DMS 273 (cell line): ENCODE measurements at regions not wholly inside any gene's neighbourhood (a gene's known extent, or its start where the extent isn't known, plus 50 kb on each side); places are given as distances from the start of the nearest gene placed in this dataset.
"Not testable (repeated sequence)": the region's sequence is repeated elsewhere in the genome, so short reads cannot be mapped to it uniquely, and the experiment has no call there.

Source experiments
- DNase-seq: peaks from one replicate; lab custom pipeline; 2025; ENCODE audit not compliant: unreplicated experiment; lab: John Stamatoyannopoulos, UW

- DNase-seq, result no peak
These were observed 472.1 kb upstream of the DDX18 start for GRCh38 chr2:117342415-117342814.

GRCh38 chr2:117349687-117350086 lies 464.8 kb upstream of the DDX18 start:
- no peak for DNase-seq

- DNase-seq, result no peak
These were observed 463.1 kb upstream of the DDX18 start for GRCh38 chr2:117351396-117351795.

GRCh38 chr2:117359266-117359914 lies 455.1 kb upstream of the DDX18 start:
- DNase-seq, result no peak

GRCh38 chr2:117360586-117360985 lies 453.9 kb upstream of the DDX18 start:
- DNase-seq, result no peak

GRCh38 chr2:117378653-117379052 lies 435.8 kb upstream of the DDX18 start:
- no peak for DNase-seq

GRCh38 chr2:117379928-117380327 lies 434.6 kb upstream of the DDX18 start:
- no peak for DNase-seq

GRCh38 chr2:117383997-117384396 lies 430.5 kb upstream of the DDX18 start:
- DNase-seq, result not testable (repeated sequence)

- DNase-seq, result no peak
These were observed 418.3 kb upstream of the DDX18 start for GRCh38 chr2:117396161-117396560.

- DNase-seq, result no peak
These were observed 412.9 kb upstream of the DDX18 start for GRCh38 chr2:117401582-117401981.

GRCh38 chr2:117406443-117406842 lies 408.0 kb upstream of the DDX18 start:
- DNase-seq, result no peak

GRCh38 chr2:117407746-117408145 lies 406.7 kb upstream of the DDX18 start:
- DNase-seq, result no peak

GRCh38 chr2:117409443-117409842 lies 405.0 kb upstream of the DDX18 start:
- DNase-seq, result no peak

- peak; percentile 1 for DNase-seq
These were observed 402.5 kb upstream of the DDX18 start for GRCh38 chr2:117411983-117412382.

GRCh38 chr2:117432746-117433145 lies 381.7 kb upstream of the DDX18 start:
- no peak for DNase-seq

- peak; percentile 34 for DNase-seq
These were observed 377.8 kb upstream of the DDX18 start for GRCh38 chr2:117436697-117437096.

- peak; percentile 84 for DNase-seq
These were observed 344.0 kb upstream of the DDX18 start for GRCh38 chr2:117470311-117471095.

- DNase-seq, result peak; percentile 27
These were observed 332.9 kb upstream of the DDX18 start for GRCh38 chr2:117481608-117482007.

GRCh38 chr2:117485588-117485987 lies 328.9 kb upstream of the DDX18 start:
- DNase-seq, result no peak

- no peak for DNase-seq
These were observed 328.4 kb upstream of the DDX18 start for GRCh38 chr2:117486081-117486480.

GRCh38 chr2:117492209-117492851 lies 322.2 kb upstream of the DDX18 start:
- no peak for DNase-seq

- DNase-seq, result no peak
These were observed 313.8 kb upstream of the DDX18 start for GRCh38 chr2:117500721-117501120.
